Epidermal melanocyte (primary cell): ENCODE measurements at regions not wholly inside any gene's neighbourhood (a gene's known extent, or its start where the extent isn't known, plus 50 kb on each side); places are given as distances from the start of the nearest gene placed in this dataset.

Experiments
- DNase-seq: peaks from one replicate; pipeline ENCODE4 v3.0.0; 2011; ENCODE audit warnings: low spot score; ENCODE audit not compliant: insufficient read length

- DNase-seq: no peak
These were observed 446.2 kb upstream of the SLC14A2 start for GRCh38 chr18:45168866-45169600.

- no peak for DNase-seq
These were observed 445.7 kb upstream of the SLC14A2 start for GRCh38 chr18:45169610-45170009.

DNA sequence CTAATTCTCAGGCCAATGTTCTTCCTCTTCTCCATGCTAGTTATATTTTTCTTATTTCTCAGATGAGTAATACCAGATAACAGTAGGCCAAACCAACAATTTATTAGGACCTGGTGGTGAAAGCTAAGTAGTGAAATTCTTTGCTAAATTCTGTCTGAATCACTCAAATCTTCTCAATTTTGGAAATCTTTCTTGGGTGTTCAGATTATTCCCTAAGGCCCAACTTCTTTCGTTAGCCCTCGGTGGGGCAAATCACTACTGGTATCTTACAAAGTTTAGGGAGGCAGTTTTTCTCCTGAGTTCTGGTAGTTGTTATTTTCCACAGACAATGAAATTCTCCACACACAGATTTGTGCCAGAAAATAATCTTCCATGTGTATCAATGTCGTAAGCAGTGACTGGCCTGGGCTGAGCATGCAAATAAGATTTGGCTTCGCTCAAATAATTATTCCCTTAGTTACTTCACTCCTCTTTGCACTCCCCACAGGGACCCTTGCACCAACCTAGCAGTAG lies 443.5 kb upstream of the SLC14A2 start:
- DNase-seq: no peak

DNA sequence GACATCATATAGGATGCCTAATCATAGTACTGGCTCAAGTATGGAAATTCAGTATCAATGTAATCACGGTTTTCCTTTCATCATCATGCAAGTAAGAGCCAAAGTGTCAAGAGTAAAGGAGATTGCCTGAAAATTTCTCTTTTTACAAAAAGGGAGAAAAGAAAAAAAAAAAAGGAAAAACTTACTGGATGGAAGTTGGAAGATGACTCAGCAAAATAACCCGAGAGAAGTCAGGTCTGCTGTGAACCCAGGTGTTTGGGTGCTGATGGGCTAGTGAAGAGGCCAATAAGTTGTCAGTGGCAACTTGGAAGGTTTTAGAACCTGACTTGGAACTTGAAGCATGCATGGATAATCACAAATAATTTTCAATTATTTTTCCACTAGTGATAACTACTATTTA lies 441.9 kb upstream of the SLC14A2 start:
- DNase-seq: no peak

- DNase-seq: no peak
These were observed 441.3 kb upstream of the SLC14A2 start for GRCh38 chr18:45173799-45174519.

DNA sequence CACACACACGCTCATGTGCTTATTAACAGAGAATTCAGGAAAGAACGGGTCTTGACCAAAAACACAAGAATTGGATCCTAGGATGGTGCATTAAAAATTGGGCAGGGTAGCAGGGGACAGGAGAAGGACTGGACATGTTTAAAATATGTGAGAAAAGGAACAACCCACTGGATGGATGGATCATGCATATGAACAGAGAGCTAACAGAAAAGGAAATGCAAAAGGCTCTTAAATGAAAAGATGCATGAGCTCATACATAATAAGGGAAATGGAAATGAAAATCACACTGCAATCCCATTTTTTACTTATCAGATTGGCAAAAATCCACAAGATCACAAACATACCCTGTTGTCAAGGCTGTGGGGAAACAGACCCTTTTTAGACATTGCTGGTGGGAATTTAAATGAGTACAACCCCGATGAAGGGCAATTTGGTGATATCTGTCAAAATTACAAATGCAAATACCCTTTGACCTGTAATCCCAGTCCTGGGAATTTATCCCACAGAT lies 440.6 kb upstream of the SLC14A2 start:
- no peak for DNase-seq

GRCh38 chr18:45175511-45175910 lies 439.8 kb upstream of the SLC14A2 start:
- DNase-seq: no peak

DNA sequence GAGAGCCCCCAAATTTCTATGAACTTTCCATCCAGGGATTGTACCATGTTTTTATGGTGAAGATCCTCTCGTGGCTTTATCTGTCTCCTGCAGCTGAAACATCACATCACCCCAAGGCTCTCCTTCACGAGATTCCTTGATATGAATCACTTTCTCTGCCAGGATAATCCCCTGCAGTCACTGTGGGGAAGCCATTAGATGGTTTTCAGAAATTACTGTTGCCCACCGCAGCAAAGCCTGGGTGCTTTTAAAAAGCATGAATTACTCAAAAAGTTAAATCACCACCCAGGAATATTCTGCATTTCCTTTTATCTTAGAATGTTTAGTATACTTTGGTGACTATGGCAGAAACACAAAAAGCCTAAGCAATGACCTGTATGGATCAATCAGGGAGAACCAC lies 428.4 kb upstream of the SLC14A2 start:
- DNase-seq: no peak

GRCh38 chr18:45191795-45192194 lies 423.5 kb upstream of the SLC14A2 start:
- no peak for DNase-seq

DNA sequence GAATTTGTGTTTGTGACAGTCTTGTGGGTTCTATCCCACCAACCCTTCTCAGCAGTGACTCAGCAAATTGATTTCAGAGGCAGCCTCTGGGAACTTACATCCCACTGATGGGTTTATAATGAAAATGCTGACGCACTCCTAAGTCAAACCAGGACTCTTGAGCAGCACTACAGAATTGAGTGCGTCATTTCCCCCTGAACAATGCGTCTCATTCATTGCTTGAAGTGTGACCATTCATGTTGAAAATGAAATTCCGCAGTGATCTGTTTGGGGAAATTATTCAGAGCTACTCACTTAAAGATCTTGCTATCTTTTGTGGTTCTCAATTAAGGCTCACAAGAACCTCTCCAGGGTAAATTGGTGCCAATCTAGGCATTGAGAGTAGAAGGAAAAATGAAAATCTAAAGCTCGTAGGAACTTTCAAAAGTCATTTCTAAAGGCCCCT lies 417.7 kb upstream of the SLC14A2 start:
- peak; percentile 70 for DNase-seq

DNA sequence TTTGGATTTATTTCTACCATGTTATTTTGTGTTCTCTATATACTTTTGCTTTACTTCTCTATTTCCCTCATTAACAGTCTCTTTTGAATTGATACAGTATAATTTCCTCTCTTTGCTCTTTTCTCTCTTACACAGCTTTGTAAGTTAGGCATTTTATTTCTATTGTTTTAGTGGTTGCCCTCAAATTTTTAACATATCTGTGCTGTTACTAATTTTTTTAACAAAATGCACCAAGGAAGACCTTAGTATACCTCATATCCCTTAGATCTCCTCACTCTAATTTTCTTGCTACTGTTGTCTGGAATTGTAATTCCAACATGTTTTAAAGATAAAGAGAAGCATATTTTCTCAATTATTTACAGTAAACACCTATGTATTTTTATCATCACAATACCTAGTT lies 416.8 kb upstream of the SLC14A2 start:
- no peak for DNase-seq

- DNase-seq: no peak
These were observed 414.2 kb upstream of the SLC14A2 start for GRCh38 chr18:45201029-45201428.

GRCh38 chr18:45201489-45201888 lies 413.8 kb upstream of the SLC14A2 start:
- no peak for DNase-seq

DNA sequence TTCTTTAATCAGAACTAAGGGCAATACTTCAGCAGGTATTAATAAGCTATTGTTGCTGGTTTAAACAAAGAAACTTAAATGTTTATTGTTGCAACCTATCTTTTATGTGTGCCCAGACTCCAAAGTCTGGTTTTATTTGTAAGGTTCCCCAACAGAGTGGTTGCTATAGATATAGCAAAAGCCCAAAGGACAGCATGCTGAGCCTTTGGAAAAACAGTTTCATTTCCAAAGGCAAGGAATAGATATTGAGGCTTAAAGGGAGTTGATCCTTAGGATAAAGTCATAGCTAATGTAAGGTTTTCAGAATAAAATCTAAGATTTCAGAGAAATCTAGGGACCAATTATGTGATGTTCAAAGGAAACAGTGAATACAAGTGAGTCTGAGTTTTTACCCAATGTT lies 413.2 kb upstream of the SLC14A2 start:
- DNase-seq: no peak

DNA sequence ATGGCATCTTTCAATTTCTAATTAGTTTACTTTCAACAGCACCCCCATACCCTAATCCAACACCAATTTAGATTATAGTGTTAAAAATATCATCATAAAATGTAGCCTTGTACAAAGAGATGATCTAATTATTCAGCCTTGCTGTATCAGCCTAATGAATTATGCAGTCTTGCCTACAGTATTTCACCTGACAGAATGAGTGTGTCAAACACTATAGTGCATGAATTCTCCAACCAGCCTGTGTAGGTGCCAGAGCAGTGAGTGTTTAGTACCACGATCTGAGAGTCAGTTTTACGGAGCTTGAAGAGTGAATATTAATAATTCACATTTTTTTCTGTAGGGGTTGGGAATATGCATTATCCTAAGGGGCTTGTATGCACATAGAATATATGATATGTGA lies 411.6 kb upstream of the SLC14A2 start:
- DNase-seq: no peak

DNA sequence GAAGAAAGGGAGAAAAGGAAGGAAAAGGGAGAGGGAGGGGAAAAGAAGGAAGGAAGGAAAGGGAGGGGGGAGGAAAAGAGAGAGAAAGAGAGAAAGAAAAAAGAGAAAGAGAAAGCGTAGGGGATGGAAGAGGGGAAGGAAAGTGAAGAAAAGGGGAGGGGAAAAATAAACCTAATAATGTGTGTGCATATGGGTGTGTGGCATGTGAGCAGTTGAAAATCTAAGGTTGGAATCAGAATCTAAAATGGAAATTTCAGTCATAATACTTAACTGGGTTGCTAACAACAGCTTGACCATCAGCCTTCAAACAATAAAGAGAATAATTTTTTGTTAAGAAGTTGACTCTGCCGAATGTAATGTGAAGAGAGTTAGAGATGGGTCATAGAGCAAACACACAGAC lies 407.9 kb upstream of the SLC14A2 start:
- DNase-seq: no peak

DNA sequence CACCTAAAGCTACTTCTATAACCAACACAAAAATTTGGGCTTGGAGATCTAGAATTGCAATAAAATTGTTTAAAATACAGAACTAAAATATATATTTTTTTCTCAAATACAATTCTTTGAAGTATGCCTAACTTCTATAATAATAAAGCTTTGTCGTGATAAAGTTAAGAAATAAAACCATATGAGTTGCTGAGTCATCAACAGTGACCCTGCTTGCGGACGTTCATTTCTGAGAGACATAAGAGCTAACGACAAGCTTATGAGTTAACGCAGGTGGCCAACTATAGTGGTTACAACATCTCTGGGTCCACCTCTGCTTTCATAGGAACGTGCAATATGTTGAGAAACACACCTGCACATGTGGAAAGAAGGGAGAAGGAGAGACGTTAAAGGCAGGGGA lies 407.1 kb upstream of the SLC14A2 start:
- no peak for DNase-seq

GRCh38 chr18:45212181-45213039 lies 402.9 kb upstream of the SLC14A2 start:
- peak; percentile 49 for DNase-seq

GRCh38 chr18:45213040-45213333 lies 402.3 kb upstream of the SLC14A2 start:
- DNase-seq: no peak

GRCh38 chr18:45218436-45218835 lies 396.8 kb upstream of the SLC14A2 start:
- DNase-seq: no peak

GRCh38 chr18:45221363-45221762 lies 393.9 kb upstream of the SLC14A2 start:
- DNase-seq: no peak

DNA sequence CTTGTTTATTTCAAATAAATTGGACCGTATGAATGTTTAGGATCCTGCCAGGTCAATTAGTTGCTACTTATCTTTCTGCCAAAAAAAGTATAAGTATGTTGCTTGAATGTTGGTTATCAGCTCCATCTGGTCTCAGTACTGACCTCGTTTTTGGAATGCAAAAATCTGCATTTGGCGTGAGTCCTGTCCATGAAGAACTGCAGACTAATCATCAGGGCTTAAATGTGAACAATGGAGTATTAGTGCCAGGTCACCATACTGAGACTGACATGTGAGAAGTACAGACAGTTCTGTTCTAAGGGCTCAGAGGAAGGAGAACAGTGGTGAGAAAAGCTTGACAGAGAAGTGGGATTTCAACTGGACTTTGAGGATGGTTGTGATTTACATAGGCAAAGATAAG lies 393.1 kb upstream of the SLC14A2 start:
- no peak for DNase-seq
